Uterus (tissue), 2 donors: ENCODE measurements at regions not wholly inside any gene's neighbourhood (a gene's known extent, or its start where the extent isn't known, plus 50 kb on each side); places are given as distances from the start of the nearest gene placed in this dataset.

Experiments
- POLR2A ChIP-seq, 2 donors: fragments of 450-650 bp; IDR thresholded peaks; one replicate each; pipeline ENCODE4 v1.6.1; 2016; ENCODE audit warnings: antibody characterized with exemption in 2 of 2, mild to moderate bottlenecking in 1 of 2, moderate library complexity in 1 of 2
- TF ChIP-seq, protein P1 (sequence below), 4 experiments: fragments of 200-600 bp in 2 of 4; fragments of 450-650 bp in 2 of 4; sonication (generic) in 2 of 4; IDR thresholded peaks; one replicate each; pipeline ENCODE4 v1.5.1; 2016 to 2019; ENCODE audit warnings: antibody characterized with exemption in 4 of 4, mild to moderate bottlenecking in 2 of 4, moderate library complexity in 1 of 4

DNA sequence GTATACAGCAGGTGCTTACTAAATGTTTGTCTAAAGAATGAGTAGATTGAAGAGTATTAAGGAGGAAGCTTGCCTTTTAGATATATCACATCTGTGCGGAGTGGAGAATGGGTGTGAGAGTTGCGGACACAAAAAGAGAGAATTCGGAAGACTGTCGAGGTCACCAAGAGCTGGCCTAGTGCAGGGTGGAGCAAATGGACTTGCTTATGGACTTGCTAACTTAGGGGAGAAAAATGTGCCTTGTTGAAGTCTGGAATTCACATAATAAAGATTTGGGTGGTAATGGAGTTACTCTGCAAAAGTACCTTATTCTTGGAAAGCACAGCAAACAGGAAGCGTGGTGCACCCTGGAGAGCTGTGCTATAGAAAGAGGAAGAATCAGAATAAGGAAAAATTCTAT, 361.7 kb downstream of the PRDM2 start:
- TF ChIP-seq, protein P1, sequence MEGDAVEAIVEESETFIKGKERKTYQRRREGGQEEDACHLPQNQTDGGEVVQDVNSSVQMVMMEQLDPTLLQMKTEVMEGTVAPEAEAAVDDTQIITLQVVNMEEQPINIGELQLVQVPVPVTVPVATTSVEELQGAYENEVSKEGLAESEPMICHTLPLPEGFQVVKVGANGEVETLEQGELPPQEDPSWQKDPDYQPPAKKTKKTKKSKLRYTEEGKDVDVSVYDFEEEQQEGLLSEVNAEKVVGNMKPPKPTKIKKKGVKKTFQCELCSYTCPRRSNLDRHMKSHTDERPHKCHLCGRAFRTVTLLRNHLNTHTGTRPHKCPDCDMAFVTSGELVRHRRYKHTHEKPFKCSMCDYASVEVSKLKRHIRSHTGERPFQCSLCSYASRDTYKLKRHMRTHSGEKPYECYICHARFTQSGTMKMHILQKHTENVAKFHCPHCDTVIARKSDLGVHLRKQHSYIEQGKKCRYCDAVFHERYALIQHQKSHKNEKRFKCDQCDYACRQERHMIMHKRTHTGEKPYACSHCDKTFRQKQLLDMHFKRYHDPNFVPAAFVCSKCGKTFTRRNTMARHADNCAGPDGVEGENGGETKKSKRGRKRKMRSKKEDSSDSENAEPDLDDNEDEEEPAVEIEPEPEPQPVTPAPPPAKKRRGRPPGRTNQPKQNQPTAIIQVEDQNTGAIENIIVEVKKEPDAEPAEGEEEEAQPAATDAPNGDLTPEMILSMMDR (IDR thresholded peaks at IDR 0.05): no peak
- TF ChIP-seq POLR2A (IDR thresholded peaks at IDR 0.05): no peak
